Thymus (tissue), 11 donors: ENCODE measurements at regions not wholly inside any gene's neighbourhood (a gene's known extent, or its start where the extent isn't known, plus 50 kb on each side); places are given as distances from the start of the nearest gene placed in this dataset.

ENCODE experiments used
- DNase-seq, 9 donors: peaks; one replicate each; pipeline ENCODE4 v3.0.0-alpha.2; 2013; ENCODE audit warnings: low spot score in 9 of 9, low read depth in 6 of 9, missing footprints in 1 of 9
- H3K27ac ChIP-seq, 2 donors: one replicate each; pipeline ENCODE4 v1.5.1; 2013; ENCODE audit warnings: control low read depth in 1 of 2, low read depth in 1 of 2, low read length in 1 of 2, mild to moderate bottlenecking in 1 of 2, moderate library complexity in 1 of 2
- H3K27me3 ChIP-seq, 2 donors: one replicate each; pipeline ENCODE4 v1.5.1; 2013; ENCODE audit warnings: low read length in 1 of 2; ENCODE audit not compliant: control insufficient read depth in 2 of 2, insufficient read depth in 1 of 2
- H3K36me3 ChIP-seq, 2 donors: one replicate each; pipeline ENCODE4 v1.5.1; 2013; ENCODE audit warnings: low read length in 1 of 2, mild to moderate bottlenecking in 1 of 2, moderate library complexity in 1 of 2; ENCODE audit not compliant: control insufficient read depth in 2 of 2, insufficient read depth in 2 of 2
- H3K4me1 ChIP-seq, 2 donors: one replicate each; pipeline ENCODE4 v1.5.1; 2013; ENCODE audit warnings: low read length in 2 of 2; ENCODE audit not compliant: control insufficient read depth in 2 of 2, insufficient read depth in 2 of 2
- H3K4me3 ChIP-seq, 2 donors: one replicate each; pipeline ENCODE4 v1.5.1; 2013; ENCODE audit warnings: low read length in 2 of 2, control low read depth in 1 of 2, mild to moderate bottlenecking in 1 of 2
- H3K9me3 ChIP-seq, 2 donors: one replicate each; pipeline ENCODE4 v1.5.1; 2013; ENCODE audit warnings: low read length in 1 of 2, mild to moderate bottlenecking in 1 of 2; ENCODE audit not compliant: control insufficient read depth in 2 of 2, insufficient read depth in 1 of 2
- WGBS: extraction: QIAGEN DNeasy Blood & Tissue Kit; methylation state at CpG from one replicate; pipeline ENCODE4 v1.1.7; 2013; 5-methylcytosine and 5-hydroxymethylcytosine counted together
- donor health status: healthy.

GRCh38 chr15:93519599-93519998, 430.6 kb upstream of the RGMA start:
- Histone ChIP-seq H3K27me3 (no peaks in the 10 kb centered on the region), H3K9me3 (no peaks in the 10 kb centered on the region), H3K36me3 (no peaks in the 10 kb centered on the region), H3K27ac (no peak overlapping the region), H3K4me3 (no peak overlapping the region), H3K4me1 (no peaks in the 10 kb centered on the region)
- 95% methylated on average over 3 of the region's 3 CpGs for WGBS
- DNase-seq: no peak

GRCh38 chr15:93517176-93517575, 428.2 kb upstream of the RGMA start:
- Histone ChIP-seq H3K27ac (no peak overlapping the region), H3K9me3 (no peaks in the 10 kb centered on the region), H3K36me3 (no peaks in the 10 kb centered on the region), H3K4me1 (no peaks in the 10 kb centered on the region), H3K4me3 (no peak overlapping the region), H3K27me3 (no peaks in the 10 kb centered on the region)
- 92% methylated on average over 3 of the region's 3 CpGs for WGBS
- no peak for DNase-seq

GRCh38 chr15:93515256-93516051, 426.4 kb upstream of the RGMA start:
- WGBS: 93% methylated on average over 5 of the region's 5 CpGs
- DNase-seq: no peak
- Histone ChIP-seq H3K36me3 (no peaks in the 10 kb centered on the region), H3K9me3 (no peaks in the 10 kb centered on the region), H3K4me3 (no peak overlapping the region), H3K27me3 (no peaks in the 10 kb centered on the region), H3K27ac (no peak overlapping the region), H3K4me1 (no peaks in the 10 kb centered on the region)

GRCh38 chr15:93506646-93507045, 417.6 kb upstream of the RGMA start:
- Histone ChIP-seq H3K9me3 (no peaks in the 10 kb centered on the region), H3K4me1 (no peaks in the 10 kb centered on the region), H3K4me3 (no peak overlapping the region), H3K27me3 (no peaks in the 10 kb centered on the region), H3K36me3 (no peaks in the 10 kb centered on the region), H3K27ac (no peak overlapping the region)
- 97% methylated on average over 11 of the region's 11 CpGs for WGBS
- no peak for DNase-seq

- DNase-seq: no peak
- H3K27me3 ChIP-seq: no peaks in the 10 kb centered on the region
- WGBS: 95% methylated on average over 16 of the region's 16 CpGs
Observed at GRCh38 chr15:93505506-93505905, 416.5 kb upstream of the RGMA start.

GRCh38 chr15:93501946-93502345, 412.9 kb upstream of the RGMA start:
- Histone ChIP-seq H3K9me3 (no peaks in the 10 kb centered on the region), H3K4me3 (no peak overlapping the region), H3K36me3 (no peaks in the 10 kb centered on the region), H3K4me1 (no peaks in the 10 kb centered on the region), H3K27ac (no peak overlapping the region), H3K27me3 (no peaks in the 10 kb centered on the region)
- DNase-seq: no peak
- 96% methylated on average over 2 of the region's 2 CpGs for WGBS

More at GRCh38 chr15:93505506-93505905, 416.5 kb upstream of the RGMA start:
- no peak overlapping the region for H3K4me3 ChIP-seq
- no peaks in the 10 kb centered on the region for H3K9me3 ChIP-seq
- no peaks in the 10 kb centered on the region for H3K4me1 ChIP-seq
- no peak overlapping the region for H3K27ac ChIP-seq
- H3K36me3 ChIP-seq: no peaks in the 10 kb centered on the region

GRCh38 chr15:93500155-93500554, 411.1 kb upstream of the RGMA start:
- H3K4me1 ChIP-seq: no peaks in the 10 kb centered on the region
- H3K4me3 ChIP-seq: no peak overlapping the region
- H3K27me3 ChIP-seq: no peaks in the 10 kb centered on the region
- no peaks in the 10 kb centered on the region for H3K36me3 ChIP-seq
- no peaks in the 10 kb centered on the region for H3K9me3 ChIP-seq
- no peak overlapping the region for H3K27ac ChIP-seq
- 59% methylated on average over 2 of the region's 2 CpGs for WGBS
- no peak for DNase-seq

GRCh38 chr15:93497291-93497690, 408.3 kb upstream of the RGMA start:
- Histone ChIP-seq H3K27ac (no peak overlapping the region), H3K4me3 (no peak overlapping the region), H3K9me3 (no peaks in the 10 kb centered on the region), H3K4me1 (no peaks in the 10 kb centered on the region), H3K36me3 (no peaks in the 10 kb centered on the region), H3K27me3 (no peaks in the 10 kb centered on the region)
- no peak for DNase-seq
- 93% methylated on average over 2 of the region's 2 CpGs for WGBS

- Histone ChIP-seq H3K27me3 (no peaks in the 10 kb centered on the region), H3K4me3 (no peak overlapping the region), H3K4me1 (no peaks in the 10 kb centered on the region), H3K9me3 (no peaks in the 10 kb centered on the region), H3K27ac (no peak overlapping the region), H3K36me3 (no peaks in the 10 kb centered on the region)
- 86% methylated on average over 5 of the region's 5 CpGs for WGBS
- no peak for DNase-seq
Observed at GRCh38 chr15:93496888-93497287, 407.9 kb upstream of the RGMA start.
